SK-N-SH (cell line): ENCODE measurements at regions not wholly inside any gene's neighbourhood (a gene's known extent, or its start where the extent isn't known, plus 50 kb on each side); places are given as distances from the start of the nearest gene placed in this dataset.

ENCODE experiments used
- CTCF ChIA-PET: fragments of 300-600, 350-600 bp; formaldehyde crosslinking; extraction: SDS; loops from one replicate; lab custom pipeline; 2021; lab: Yijun Ruan, JAX
- POLR2A ChIA-PET: fragments of 350-600 bp; sonication (Branson Sonifier 250); formaldehyde crosslinking; extraction: SDS; loops from one replicate; lab custom pipeline; 2020; ENCODE audit warnings: antibody characterized with exemption, inconsistent platforms; lab: Yijun Ruan, JAX
- DNase-seq: peaks from one replicate; pipeline ENCODE4 v3.0.0; 2012
- H2AFZ ChIP-seq: fragments of 200-600 bp; sonication (generic); 2 replicates; pipeline ENCODE4 v1.8.1; 2016; ENCODE audit warnings: antibody characterized with exemption, mild to moderate bottlenecking, low read depth
- H3F3A ChIP-seq: fragments of 200-600 bp; sonication (generic); replicated peaks from 2 replicates; pipeline ENCODE3; 2016; ENCODE audit warnings: antibody characterized with exemption, mild to moderate bottlenecking; ENCODE audit not compliant: insufficient read depth
- H3K27ac ChIP-seq, 2 experiments: fragments of 200-500 bp in 1 of 2; fragments of 200-600 bp in 1 of 2; sonication (Bioruptor generic) in 1 of 2; sonication (generic), shearing (Covaris generic) in 1 of 2; 2 replicates each; pipeline versions ENCODE4 v1.5.1 to v1.6.1; 2014 to 2016; ENCODE audit warnings: low read depth in 2 of 2, inconsistent platforms in 1 of 2, low read length in 1 of 2, mild to moderate bottlenecking in 1 of 2, mixed read lengths in 1 of 2
- H3K27me3 ChIP-seq: fragments of 200-600 bp; sonication (generic), shearing (Covaris generic); 2 replicates; pipeline ENCODE4 v1.6.1; 2016; ENCODE audit warnings: mixed run types; ENCODE audit not compliant: insufficient read depth
- H3K36me3 ChIP-seq, 2 experiments: fragments of 200-500 bp in 1 of 2; fragments of 200-600 bp in 1 of 2; sonication (Bioruptor generic) in 1 of 2; sonication (generic) in 1 of 2; replicated peaks in 1 of 2; 2 replicates each; pipeline versions ENCODE3 to v1.5.1; 2014 to 2016; ENCODE audit warnings: low read length in 1 of 2, mild to moderate bottlenecking in 1 of 2; ENCODE audit not compliant: insufficient read depth in 2 of 2, control insufficient read depth in 1 of 2
- H3K4me1 ChIP-seq, 2 experiments: fragments of 200-500 bp in 1 of 2; fragments of 200-600 bp in 1 of 2; sonication (Bioruptor generic) in 1 of 2; sonication (generic), shearing (Covaris generic) in 1 of 2; 2 replicates each; pipeline versions ENCODE4 v1.5.1 to v1.6.1; 2014 to 2016; ENCODE audit warnings: low read depth in 1 of 2, low read length in 1 of 2, mixed run types in 1 of 2; ENCODE audit not compliant: insufficient read depth in 2 of 2, control insufficient read depth in 1 of 2
- H3K4me2 ChIP-seq: fragments of 200-600 bp; sonication (generic), shearing (Covaris generic); 2 replicates; pipeline ENCODE4 v1.6.1; 2017; ENCODE audit warnings: mixed run types
- H3K4me3 ChIP-seq, 2 experiments: fragments of 200-500 bp in 1 of 2; fragments of 200-600 bp in 1 of 2; sonication (Bioruptor generic) in 1 of 2; sonication (generic), shearing (Covaris generic) in 1 of 2; 2 replicates each; pipeline versions ENCODE4 v1.5.1 to v1.8.1; 2014 to 2016; ENCODE audit warnings: low read depth in 2 of 2, inconsistent platforms in 1 of 2, low read length in 1 of 2, mild to moderate bottlenecking in 1 of 2, mixed read lengths in 1 of 2, moderate library complexity in 1 of 2
- H3K79me2 ChIP-seq: fragments of 200-600 bp; sonication (generic); 2 replicates; pipeline ENCODE4 v1.8.1; 2017; ENCODE audit warnings: mild to moderate bottlenecking; ENCODE audit not compliant: insufficient read depth
- H3K9ac ChIP-seq: fragments of 200-600 bp; sonication (generic); 2 replicates; pipeline ENCODE4 v1.6.1; 2017; ENCODE audit warnings: mixed run types
- H3K9me2 ChIP-seq: fragments of 200-600 bp; sonication (generic); 2 replicates; pipeline ENCODE4 v1.6.1; 2017; ENCODE audit warnings: mixed run types
- H3K9me3 ChIP-seq: fragments of 200-600 bp; sonication (generic); 2 replicates; pipeline ENCODE4 v1.6.1; 2017; ENCODE audit warnings: mixed run types, mild to moderate bottlenecking, moderate library complexity
- H4K20me1 ChIP-seq: fragments of 200-600 bp; sonication (generic); 2 replicates; pipeline ENCODE4 v1.6.1; 2017; ENCODE audit warnings: mild to moderate bottlenecking, mixed run types; ENCODE audit not compliant: insufficient read depth
- CHD2 ChIP-seq: fragments of 150-350 bp; IDR thresholded peaks from 2 replicates; pipeline ENCODE4 v1.6.1; 2018; ENCODE audit warnings: low read length; ENCODE audit not compliant: partially characterized antibody
- ELF1 ChIP-seq: IDR thresholded peaks from 2 replicates; pipeline ENCODE4 v1.4.0; 2012
- EP300 ChIP-seq, 2 experiments: IDR thresholded peaks; 2 replicates each; pipeline versions ENCODE4 v1.4.0 to v1.6.1; 2012; ENCODE audit warnings: borderline replicate concordance in 1 of 2, low read depth in 1 of 2, low read length in 1 of 2
- EZH2phosphoT487 ChIP-seq: fragments of 200-600 bp; sonication (generic); IDR thresholded peaks from 2 replicates; pipeline ENCODE4 v1.6.1; 2017; ENCODE audit warnings: low read depth, mixed run types, mild to moderate bottlenecking, antibody characterized with exemption, moderate library complexity, borderline replicate concordance
- FOXJ3 ChIP-seq: sonication (generic); formaldehyde crosslinking; IDR thresholded peaks from 2 replicates; pipeline ENCODE4 v1.5.1; 2020; ENCODE audit warnings: mild to moderate bottlenecking, missing genetic modification reagents
- FOXM1 ChIP-seq: IDR thresholded peaks from 2 replicates; pipeline ENCODE4 v1.4.0; 2012; ENCODE audit warnings: low read depth, mild to moderate bottlenecking
- GABPA ChIP-seq: IDR thresholded peaks from 2 replicates; pipeline ENCODE4 v1.4.0; 2012; ENCODE audit warnings: low read depth, mild to moderate bottlenecking
- GATA2 ChIP-seq: sonication (generic); formaldehyde crosslinking; IDR thresholded peaks from 2 replicates; pipeline ENCODE4 v1.5.0; 2020; ENCODE audit warnings: mild to moderate bottlenecking, missing genetic modification reagents
- IRF3 ChIP-seq: fragments of 150-350 bp; IDR thresholded peaks from 2 replicates; pipeline ENCODE4 v1.6.1; 2016; ENCODE audit warnings: mild to moderate bottlenecking, low read depth, low read length
- MEF2A ChIP-seq: IDR thresholded peaks from 2 replicates; pipeline ENCODE4 v1.4.0; 2012; ENCODE audit warnings: low read depth, borderline replicate concordance
- MXI1 ChIP-seq: IDR thresholded peaks from 2 replicates; pipeline ENCODE4 v1.6.1; 2012; ENCODE audit warnings: mild to moderate bottlenecking, low read depth, low read length, improper control_type of control experiment
- NRF1 ChIP-seq: IDR thresholded peaks from 2 replicates; pipeline ENCODE4 v1.6.1; 2012; ENCODE audit warnings: low read depth, mild to moderate bottlenecking, low read length
- POLR2AphosphoS5 ChIP-seq: IDR thresholded peaks from 2 replicates; pipeline ENCODE4 v1.6.1; 2012; ENCODE audit warnings: low read depth, low read length
- RAD21 ChIP-seq: IDR thresholded peaks from 2 replicates; pipeline ENCODE4 v1.6.1; 2012; ENCODE audit warnings: mild to moderate bottlenecking, low read length
- RCOR1 ChIP-seq: fragments of 150-350 bp; IDR thresholded peaks from 2 replicates; pipeline ENCODE4 v1.6.1; 2017; ENCODE audit warnings: antibody characterized with exemption, low read length
- RXRA ChIP-seq: IDR thresholded peaks from 2 replicates; pipeline ENCODE4 v1.4.0; 2012; ENCODE audit warnings: low read depth, mild to moderate bottlenecking, borderline replicate concordance
- SMC3 ChIP-seq: IDR thresholded peaks from 2 replicates; pipeline ENCODE4 v1.6.1; 2012; ENCODE audit warnings: low read depth, low read length, improper control_type of control experiment
- TCF12 ChIP-seq: IDR thresholded peaks from 2 replicates; pipeline ENCODE4 v1.4.0; 2012
- USF1 ChIP-seq: IDR thresholded peaks from 2 replicates; pipeline ENCODE4 v1.4.0; 2012; ENCODE audit warnings: low read depth, borderline replicate concordance
- YY1 ChIP-seq: IDR thresholded peaks from 2 replicates; pipeline ENCODE4 v1.4.0; 2012; ENCODE audit warnings: low read depth, mild to moderate bottlenecking
- WGBS: methylation state at CpG from one replicate; pipeline ENCODE4 v1.1.6; 2017; ENCODE audit warnings: low lambda C conversion rate; 5-methylcytosine and 5-hydroxymethylcytosine counted together
- TF ChIP-seq, protein P1 (sequence below): IDR thresholded peaks from 2 replicates; pipeline ENCODE4 v1.4.0; 2012; ENCODE audit warnings: low read depth

DNA sequence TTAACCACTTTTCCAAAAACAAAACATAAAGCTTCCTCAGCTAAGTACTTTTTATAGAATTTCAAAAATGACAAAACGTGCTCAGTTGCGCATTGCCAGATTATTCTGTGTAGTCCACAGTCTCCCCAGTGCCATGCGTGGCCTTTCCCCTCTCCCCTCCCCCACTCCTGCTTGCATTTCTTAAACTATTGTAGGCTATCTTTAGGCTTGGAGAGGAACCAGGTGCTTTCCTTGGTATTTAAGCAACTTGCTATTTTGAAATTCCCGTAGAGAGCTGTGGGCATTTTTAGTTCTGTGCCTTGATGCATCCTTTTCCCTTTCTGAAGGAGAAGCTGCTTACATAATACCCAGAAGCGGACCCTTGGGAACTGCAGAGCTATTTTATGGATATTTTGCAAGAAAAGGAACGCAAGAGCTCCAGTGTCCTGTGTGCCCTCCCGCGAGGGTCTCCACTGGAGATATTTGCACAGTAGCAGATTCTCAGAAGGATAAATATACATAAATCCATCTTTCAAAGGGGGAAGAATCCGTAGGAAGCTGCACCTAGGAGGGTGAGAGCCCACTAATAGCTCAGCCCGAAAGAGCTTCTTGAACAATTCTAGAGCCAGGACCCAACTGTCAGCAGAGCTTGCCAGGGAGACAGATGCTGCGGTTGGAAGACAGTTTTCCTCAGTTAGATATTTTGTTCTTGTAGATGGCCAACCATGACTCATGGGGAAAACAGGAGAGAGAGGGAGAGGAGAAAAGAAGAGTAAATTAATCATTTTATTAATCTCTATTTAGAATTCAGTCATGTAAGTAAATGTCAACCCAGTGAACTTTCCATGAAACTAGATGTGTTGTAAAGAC, 1298.3 kb upstream of the WWC1 start:
- Histone ChIP-seq H3K9me2 (no peaks in the 10 kb centered on the region), H3F3A (no peaks in the 10 kb centered on the region), H3K79me2 (no peaks in the 10 kb centered on the region), H3K27ac (no peak overlapping the region), H4K20me1 (no peaks in the 10 kb centered on the region), H2AFZ (no peak overlapping the region), H3K9me3 (no peaks in the 10 kb centered on the region), H3K4me1 (no peaks in the 10 kb centered on the region), H3K36me3 (no peaks in the 10 kb centered on the region), H3K4me2 (no peak overlapping the region), H3K27me3 (no peaks in the 10 kb centered on the region), H3K9ac (no peak overlapping the region), H3K4me3 (no peak overlapping the region)
- TF ChIP-seq ELF1 = no peak
- TF ChIP-seq GATA2 = no peak
- WGBS = 60% methylated on average over 11 of the region's 11 CpGs
- no peak for DNase-seq
- CTCF ChIA-PET = no interaction called here
- POLR2A ChIA-PET = no interaction called here

GRCh38 chr5:166994226-166994625, 1297.2 kb upstream of the WWC1 start:
- no peaks in the 10 kb centered on the region for H3K9me3 ChIP-seq
- CTCF ChIA-PET = no interaction called here
- H2AFZ ChIP-seq = no peak overlapping the region
- no peak for DNase-seq
- POLR2A ChIA-PET = interaction anchor here (0.6 kb wide), 1 partner anchor 1168 kb away, joined by 3 read pairs; no protein-coding TSS in a partner anchor
- no peak overlapping the region for H3K9ac ChIP-seq
- no peaks in the 10 kb centered on the region for H3K4me1 ChIP-seq
- no peaks in the 10 kb centered on the region for H3K9me2 ChIP-seq
- H3K36me3 ChIP-seq = no peaks in the 10 kb centered on the region
- no peaks in the 10 kb centered on the region for H3F3A ChIP-seq
- no peak overlapping the region for H3K27ac ChIP-seq
- no peaks in the 10 kb centered on the region for H3K27me3 ChIP-seq
- no peak overlapping the region for H3K4me2 ChIP-seq
- no peaks in the 10 kb centered on the region for H4K20me1 ChIP-seq
- WGBS = 55% methylated on average over 3 of the region's 3 CpGs
- H3K79me2 ChIP-seq = no peaks in the 10 kb centered on the region
- no peak overlapping the region for H3K4me3 ChIP-seq
- TF ChIP-seq GABPA = no peak
- TF ChIP-seq IRF3 = no peak
- no peak for TF ChIP-seq USF1
- TF ChIP-seq EP300 (IDR thresholded peaks at IDR 0.05; ENCODE audit: borderline replicate concordance in 1 of 2, low read depth in 1 of 2, low read length in 1 of 2) = no peak
- no peak for TF ChIP-seq ELF1
- TF ChIP-seq FOXM1 = no peak
- no peak for TF ChIP-seq CHD2
- TF ChIP-seq RXRA = no peak
- no peak for TF ChIP-seq YY1
- no peak for TF ChIP-seq EZH2phosphoT487
- no peak for TF ChIP-seq MXI1
- no peak for TF ChIP-seq SMC3
- no peak for TF ChIP-seq MEF2A
- TF ChIP-seq RCOR1 = no peak
- TF ChIP-seq RAD21 = no peak
- TF ChIP-seq, protein P1, sequence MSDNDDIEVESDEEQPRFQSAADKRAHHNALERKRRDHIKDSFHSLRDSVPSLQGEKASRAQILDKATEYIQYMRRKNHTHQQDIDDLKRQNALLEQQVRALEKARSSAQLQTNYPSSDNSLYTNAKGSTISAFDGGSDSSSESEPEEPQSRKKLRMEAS = no peak
- TF ChIP-seq TCF12 = no peak
- no peak for TF ChIP-seq FOXJ3 (CRISPR knock-in tag)
- no peak for TF ChIP-seq NRF1
- TF ChIP-seq POLR2AphosphoS5 = no peak
